Thymus (tissue), 11 donors: ENCODE measurements at regions not wholly inside any gene's neighbourhood (a gene's known extent, or its start where the extent isn't known, plus 50 kb on each side); places are given as distances from the start of the nearest gene placed in this dataset.
"Not testable (repeated sequence)": the region's sequence is repeated elsewhere in the genome, so short reads cannot be mapped to it uniquely, and the experiment has no call there.

Source experiments
- DNase-seq, 9 donors: peaks; one replicate each; pipeline ENCODE4 v3.0.0-alpha.2; 2013; ENCODE audit warnings: low spot score in 9 of 9, low read depth in 6 of 9, missing footprints in 1 of 9
- H3K27ac ChIP-seq, 2 donors: one replicate each; pipeline ENCODE4 v1.5.1; 2013; ENCODE audit warnings: control low read depth in 1 of 2, low read depth in 1 of 2, low read length in 1 of 2, mild to moderate bottlenecking in 1 of 2, moderate library complexity in 1 of 2
- H3K27me3 ChIP-seq, 2 donors: one replicate each; pipeline ENCODE4 v1.5.1; 2013; ENCODE audit warnings: low read length in 1 of 2; ENCODE audit not compliant: control insufficient read depth in 2 of 2, insufficient read depth in 1 of 2
- H3K36me3 ChIP-seq, 2 donors: one replicate each; pipeline ENCODE4 v1.5.1; 2013; ENCODE audit warnings: low read length in 1 of 2, mild to moderate bottlenecking in 1 of 2, moderate library complexity in 1 of 2; ENCODE audit not compliant: control insufficient read depth in 2 of 2, insufficient read depth in 2 of 2
- H3K4me1 ChIP-seq, 2 donors: one replicate each; pipeline ENCODE4 v1.5.1; 2013; ENCODE audit warnings: low read length in 2 of 2; ENCODE audit not compliant: control insufficient read depth in 2 of 2, insufficient read depth in 2 of 2
- H3K4me3 ChIP-seq, 2 donors: one replicate each; pipeline ENCODE4 v1.5.1; 2013; ENCODE audit warnings: low read length in 2 of 2, control low read depth in 1 of 2, mild to moderate bottlenecking in 1 of 2
- H3K9me3 ChIP-seq, 2 donors: one replicate each; pipeline ENCODE4 v1.5.1; 2013; ENCODE audit warnings: low read length in 1 of 2, mild to moderate bottlenecking in 1 of 2; ENCODE audit not compliant: control insufficient read depth in 2 of 2, insufficient read depth in 1 of 2
- WGBS: extraction: QIAGEN DNeasy Blood & Tissue Kit; methylation state at CpG from one replicate; pipeline ENCODE4 v1.1.7; 2013; 5-methylcytosine and 5-hydroxymethylcytosine counted together
- donor health status: healthy.

GRCh38 chr11:90646706-90647105, 423.9 kb upstream of the CHORDC1 start:
- Histone ChIP-seq H3K27me3 (no peaks in the 10 kb centered on the region), H3K4me3 (no peak overlapping the region), H3K36me3 (no peaks in the 10 kb centered on the region), H3K9me3 (no peaks in the 10 kb centered on the region), H3K27ac (no peak overlapping the region), H3K4me1 (no peaks in the 10 kb centered on the region)
- DNase-seq: no peak
- 88% methylated on average over 2 of the region's 2 CpGs for WGBS

DNA sequence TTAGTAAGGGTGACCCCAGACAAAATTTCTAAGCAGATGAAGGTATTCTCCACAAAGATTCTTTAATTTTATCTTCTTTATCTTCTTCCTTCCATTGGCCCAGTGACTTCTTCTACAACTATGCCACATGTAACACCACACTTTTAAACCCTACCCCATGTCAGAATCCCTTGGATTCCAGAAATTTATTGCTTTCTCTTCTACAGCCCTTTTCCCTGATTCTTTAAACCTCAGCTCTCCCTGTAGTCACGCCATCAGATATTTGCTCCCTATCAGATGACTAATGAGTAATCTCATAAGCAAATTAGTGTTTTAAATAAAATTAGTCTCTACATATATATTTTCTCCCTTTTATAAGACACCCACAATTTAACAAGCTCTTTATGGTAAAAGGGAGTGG, 423.4 kb upstream of the CHORDC1 start:
- Histone ChIP-seq H3K9me3 (no peaks in the 10 kb centered on the region), H3K27me3 (no peaks in the 10 kb centered on the region), H3K27ac (no peak overlapping the region), H3K4me3 (no peak overlapping the region), H3K36me3 (no peaks in the 10 kb centered on the region), H3K4me1 (no peaks in the 10 kb centered on the region)
- 96% methylated on average over 1 of the region's 1 CpG for WGBS
- no peak for DNase-seq

DNA sequence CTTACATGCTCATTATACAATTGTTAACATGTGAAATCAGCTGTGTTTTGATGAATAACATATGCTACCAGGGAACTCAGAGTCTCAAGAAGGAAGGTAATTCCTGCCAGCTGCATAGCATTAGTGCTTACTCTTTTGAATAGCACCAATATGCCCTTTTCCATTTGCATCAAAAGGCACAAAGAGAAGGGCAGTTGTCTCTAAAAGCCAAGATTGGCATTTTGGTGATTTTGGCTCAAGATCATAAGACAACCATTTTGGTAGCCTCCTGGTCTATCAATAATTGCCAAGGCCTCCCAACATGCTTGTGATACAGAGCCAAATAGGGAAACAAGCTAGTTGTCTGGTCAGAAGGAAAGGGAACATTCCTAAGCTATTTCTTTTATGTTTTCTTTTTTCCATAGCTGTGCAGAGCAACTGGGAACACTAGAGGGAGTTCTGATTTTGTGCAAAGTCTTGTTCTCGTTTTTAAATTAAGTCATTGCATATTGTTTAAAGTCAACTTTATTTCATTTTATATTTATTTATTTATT, 416.7 kb upstream of the CHORDC1 start:
- Histone ChIP-seq H3K4me1 (no peaks in the 10 kb centered on the region), H3K27me3 (no peaks in the 10 kb centered on the region), H3K9me3 (no peaks in the 10 kb centered on the region), H3K36me3 (no peaks in the 10 kb centered on the region), H3K4me3 (no peak overlapping the region), H3K27ac (no peak overlapping the region)
- WGBS: 34% methylated on average over 1 of the region's 1 CpG
- DNase-seq: no peak

DNA sequence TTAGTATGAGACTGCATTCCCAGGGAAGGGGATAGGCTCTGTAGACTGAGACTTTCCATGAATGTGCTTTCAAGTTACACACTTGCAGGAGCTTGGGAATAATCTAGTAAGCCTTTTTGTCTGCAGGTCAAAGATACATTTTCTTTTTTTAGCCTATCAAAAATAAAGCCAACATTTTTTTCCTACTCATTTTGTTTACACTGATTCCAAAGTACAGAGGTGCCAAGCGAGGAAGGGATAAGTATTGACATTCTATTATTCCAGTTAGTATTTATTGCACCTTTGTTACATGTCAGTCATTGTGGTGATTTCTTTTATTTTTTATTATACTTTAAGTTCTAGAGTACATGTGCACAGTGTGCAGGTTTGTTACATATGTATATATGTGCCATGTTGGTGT, 413.0 kb upstream of the CHORDC1 start:
- WGBS: 86% methylated on average over 1 of the region's 1 CpG
- no peaks in the 10 kb centered on the region for H3K27me3 ChIP-seq
- H3K4me3 ChIP-seq: no peak overlapping the region
- no peak for DNase-seq
- H3K4me1 ChIP-seq: no peaks in the 10 kb centered on the region
- H3K36me3 ChIP-seq: no peaks in the 10 kb centered on the region
- H3K27ac ChIP-seq: no peak overlapping the region
- no peaks in the 10 kb centered on the region for H3K9me3 ChIP-seq

DNA sequence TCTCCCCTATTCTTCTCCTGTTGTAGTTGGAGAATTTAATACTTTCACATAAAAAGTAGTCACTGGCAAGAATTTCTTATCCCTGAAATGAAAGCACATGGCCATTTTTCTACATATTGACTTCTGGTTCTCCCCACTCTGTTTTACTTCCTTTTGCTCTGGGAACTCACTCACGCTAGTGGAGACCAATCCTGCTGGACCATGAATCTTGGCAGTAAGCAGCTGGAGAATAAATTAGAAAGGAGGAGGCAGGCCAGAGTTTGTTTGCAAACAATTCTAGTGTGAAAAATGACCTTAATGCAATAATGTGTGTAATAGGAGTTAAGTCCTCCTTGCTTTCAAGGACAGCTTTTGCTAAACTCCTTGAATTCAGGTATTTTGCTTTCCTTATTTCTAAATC, 412.3 kb upstream of the CHORDC1 start:
- Histone ChIP-seq H3K4me1 (no peaks in the 10 kb centered on the region), H3K36me3 (no peaks in the 10 kb centered on the region), H3K27me3 (no peaks in the 10 kb centered on the region), H3K4me3 (no peak overlapping the region), H3K9me3 (no peaks in the 10 kb centered on the region), H3K27ac (no peak overlapping the region)
- no peak for DNase-seq
- 92% methylated on average over 1 of the region's 1 CpG for WGBS

GRCh38 chr11:90630176-90630575, 407.3 kb upstream of the CHORDC1 start:
- no peaks in the 10 kb centered on the region for H3K9me3 ChIP-seq
- H3K27ac ChIP-seq: no peak overlapping the region
- WGBS: 90% methylated on average over 4 of the region's 4 CpGs
- no peak for DNase-seq
- H3K36me3 ChIP-seq: no peaks in the 10 kb centered on the region
- H3K4me1 ChIP-seq: no peaks in the 10 kb centered on the region
- H3K27me3 ChIP-seq: no peaks in the 10 kb centered on the region
- no peak overlapping the region for H3K4me3 ChIP-seq

DNA sequence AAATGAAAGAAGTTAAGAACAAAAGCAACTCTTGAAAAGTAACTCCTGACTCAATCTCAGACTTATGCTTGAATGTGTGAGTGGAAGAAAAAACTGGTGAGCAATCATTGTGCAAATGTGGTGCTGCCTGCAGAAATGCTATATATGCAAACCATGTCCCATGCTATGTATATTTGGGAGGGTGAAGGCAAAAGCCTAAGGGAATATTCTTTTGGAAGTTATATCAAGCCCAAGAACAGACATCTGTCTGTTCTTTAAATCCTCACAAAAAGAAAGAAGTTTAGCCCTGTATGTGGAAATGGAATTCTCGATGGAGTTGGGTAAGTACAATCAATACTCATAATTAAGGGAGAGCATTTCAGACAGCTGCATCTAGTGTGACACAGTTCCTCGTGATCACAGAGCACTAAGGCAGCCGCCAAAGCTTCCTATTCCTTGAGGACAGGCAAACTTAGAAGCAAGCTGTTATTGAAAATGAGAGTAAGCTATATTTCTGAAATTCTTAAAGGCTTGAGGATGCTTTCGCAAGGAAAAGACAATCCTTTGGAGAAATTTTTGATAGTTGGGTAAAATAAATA, 406.5 kb upstream of the CHORDC1 start:
- H3K27ac ChIP-seq: no peak overlapping the region
- no peak overlapping the region for H3K4me3 ChIP-seq
- no peaks in the 10 kb centered on the region for H3K27me3 ChIP-seq
- 94% methylated on average over 4 of the region's 4 CpGs for WGBS
- no peak for DNase-seq
- no peaks in the 10 kb centered on the region for H3K36me3 ChIP-seq
- no peaks in the 10 kb centered on the region for H3K9me3 ChIP-seq
- no peaks in the 10 kb centered on the region for H3K4me1 ChIP-seq

GRCh38 chr11:90614318-90614717, 391.5 kb upstream of the CHORDC1 start:
- Histone ChIP-seq H3K9me3 (no peaks in the 10 kb centered on the region), H3K4me3 (no peak overlapping the region), H3K4me1 (no peaks in the 10 kb centered on the region), H3K27me3 (no peaks in the 10 kb centered on the region), H3K36me3 (no peaks in the 10 kb centered on the region), H3K27ac (no peak overlapping the region)
- WGBS: 80% methylated on average over 2 of the region's 2 CpGs
- DNase-seq: no peak

- WGBS: 84% methylated on average over 4 of the region's 4 CpGs
These were observed 390.2 kb upstream of the CHORDC1 start for GRCh38 chr11:90613037-90613436.

GRCh38 chr11:90606721-90607120, 383.9 kb upstream of the CHORDC1 start:
- H3K27ac ChIP-seq: no peak overlapping the region
- H3K36me3 ChIP-seq: no peaks in the 10 kb centered on the region
- 89% methylated on average over 1 of the region's 1 CpG for WGBS
- H3K4me1 ChIP-seq: no peaks in the 10 kb centered on the region
- no peak overlapping the region for H3K4me3 ChIP-seq
- H3K9me3 ChIP-seq: no peaks in the 10 kb centered on the region
- no peaks in the 10 kb centered on the region for H3K27me3 ChIP-seq
- DNase-seq: no peak

More at GRCh38 chr11:90613037-90613436, 390.2 kb upstream of the CHORDC1 start:
- H3K27ac ChIP-seq, DNase-seq, H3K4me3 ChIP-seq, H3K27me3 ChIP-seq, H3K36me3 ChIP-seq, H3K9me3 ChIP-seq, H3K4me1 ChIP-seq: not testable (repeated sequence)
